Stomach (tissue), 8 donors: ENCODE measurements at regions not wholly inside any gene's neighbourhood (a gene's known extent, or its start where the extent isn't known, plus 50 kb on each side); places are given as distances from the start of the nearest gene placed in this dataset.

Experiments used
- DNase-seq, 2 donors: peaks; one replicate each; pipeline versions ENCODE4 v3.0.0 to v3.0.0-alpha.2; 2013 to 2019
- H3K27ac ChIP-seq, 5 donors: fragments of 200-600 bp in 4 of 5; sonication (generic) in 4 of 5; one replicate each; pipeline ENCODE4 v1.5.1; 2013 to 2019; ENCODE audit warnings: mild to moderate bottlenecking in 1 of 5, moderate library complexity in 1 of 5
- H3K27me3 ChIP-seq, 3 donors: fragments of 200-600 bp; sonication (generic); one replicate each; pipeline ENCODE4 v1.5.1; 2017 to 2019; ENCODE audit warnings: mixed run types in 1 of 3
- H3K36me3 ChIP-seq, 4 donors: fragments of 200-600 bp; sonication (generic); 1 replicate in 3 of 4; 2 replicates in 1 of 4; pipeline ENCODE4 v1.5.1; 2016 to 2019
- H3K4me1 ChIP-seq, 4 donors: fragments of 200-600 bp; sonication (generic); one replicate each; pipeline ENCODE4 v1.5.1; 2016 to 2019
- H3K4me3 ChIP-seq, 4 donors: fragments of 200-600 bp; sonication (generic) in 3 of 4; one replicate each; pipeline ENCODE4 v1.5.1; 2016 to 2019; ENCODE audit warnings: mild to moderate bottlenecking in 1 of 4
- H3K9me3 ChIP-seq, 4 donors: fragments of 200-600 bp; sonication (generic); one replicate each; pipeline ENCODE4 v1.5.1; 2016 to 2019
- CTCF ChIP-seq, 7 experiments: fragments of 450-650 bp in 4 of 7; fragments of 200-600 bp in 3 of 7; sonication (generic) in 3 of 7; IDR thresholded peaks; one replicate each; pipeline ENCODE4 v1.5.1; 2016 to 2019; ENCODE audit warnings: antibody characterized with exemption in 7 of 7, control low read depth in 2 of 7, mild to moderate bottlenecking in 1 of 7
- EP300 ChIP-seq: sonication (generic); formaldehyde crosslinking; IDR thresholded peaks from one replicate; pipeline ENCODE4 v1.6.1; 2017; ENCODE audit warnings: antibody characterized with exemption
- POLR2A ChIP-seq, 4 donors: fragments of 450-650 bp; IDR thresholded peaks; one replicate each; pipeline ENCODE4 v1.6.1; 2016; ENCODE audit warnings: antibody characterized with exemption in 4 of 4, control low read depth in 2 of 4, mild to moderate bottlenecking in 1 of 4, moderate library complexity in 1 of 4
- POLR2AphosphoS5 ChIP-seq, 3 donors: sonication (generic); formaldehyde crosslinking; IDR thresholded peaks; one replicate each; pipeline ENCODE4 v1.6.1; 2016; ENCODE audit warnings: antibody characterized with exemption in 3 of 3
- WGBS, 5 donors: extraction: QIAGEN DNeasy Blood & Tissue Kit in 3 of 5; methylation state at CpG; one replicate each; pipeline versions ENCODE4 v1.1.5 to v1.1.7; 2013 to 2018; 5-methylcytosine and 5-hydroxymethylcytosine counted together
- intact Hi-C: fragments of 100-400 bp; cut with DNase I; formaldehyde crosslinking; loops from one replicate; pipeline ENCODE4 v1.15.1; 2023; ENCODE audit warnings: low total_unique reads
- donor health status: healthy with polysubstance abuse.
- donor health status: Bipolar disorder and iron deficiency.
- donor health status: healthy.

- intact Hi-C loops: no loop called here
- no peak for DNase-seq
- Histone ChIP-seq H3K27me3 (peaks cover 0 to 15% (median 0%) of the 10 kb centered on the region in 3 donors), H3K4me3 (no peak overlapping the region), H3K27ac (no peak overlapping the region), H3K9me3 (no peaks in the 10 kb centered on the region), H3K36me3 (no peaks in the 10 kb centered on the region), H3K4me1 (no peaks in the 10 kb centered on the region)
- TF ChIP-seq EP300 (no peak), CTCF (IDR thresholded peaks at IDR 0.05) (no peak), POLR2A (IDR thresholded peaks at IDR 0.05) (no peak), POLR2AphosphoS5 (IDR thresholded peaks at IDR 0.05) (no peak)
- 82 to 91% (median 89%) methylated on average over 2 of the region's 2 CpGs for WGBS, 5 donors
Measured at GRCh38 chr12:65593239-65593701, 231.0 kb upstream of the HMGA2 start.

DNA sequence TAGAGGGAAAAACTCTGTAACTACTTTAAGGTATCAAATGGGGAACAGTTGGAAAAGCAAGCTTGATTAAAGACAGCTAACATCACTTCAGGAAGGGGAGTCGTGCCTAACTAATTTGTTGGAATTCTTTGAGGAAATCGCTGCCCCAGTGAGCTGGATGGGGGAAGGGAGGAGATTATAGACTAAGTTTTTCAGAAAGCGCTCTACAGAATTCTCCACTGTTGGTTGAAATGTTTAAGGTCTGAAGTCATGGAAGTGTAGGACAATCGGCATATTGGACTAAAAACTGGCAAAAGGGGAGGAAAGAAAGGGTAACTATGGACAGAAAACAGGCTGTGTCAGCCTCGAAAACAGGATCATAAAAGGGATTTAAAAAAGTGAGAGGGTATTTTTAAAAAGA, 229.9 kb upstream of the HMGA2 start:
- intact Hi-C loops: no loop called here
- Histone ChIP-seq H3K27ac (no peak overlapping the region), H3K4me3 (no peak overlapping the region), H3K27me3 (peaks cover 0 to 25% (median 0%) of the 10 kb centered on the region in 3 donors), H3K9me3 (no peaks in the 10 kb centered on the region), H3K4me1 (no peaks in the 10 kb centered on the region), H3K36me3 (no peaks in the 10 kb centered on the region)
- no peak for TF ChIP-seq POLR2A (IDR thresholded peaks at IDR 0.05)
- no peak for TF ChIP-seq EP300
- TF ChIP-seq CTCF (IDR thresholded peaks at IDR 0.05): no peak
- TF ChIP-seq POLR2AphosphoS5 (IDR thresholded peaks at IDR 0.05): no peak
- DNase-seq: no peak
- WGBS, 5 donors: 55 to 67% (median 66%) methylated on average over 5 of the region's 5 CpGs

GRCh38 chr12:65595016-65595560, 229.2 kb upstream of the HMGA2 start:
- H3K27ac ChIP-seq: no peak overlapping the region
- peaks cover 0 to 26% (median 0%) of the 10 kb centered on the region in 3 donors for H3K27me3 ChIP-seq
- no peaks in the 10 kb centered on the region for H3K9me3 ChIP-seq
- no peaks in the 10 kb centered on the region for H3K36me3 ChIP-seq
- H3K4me3 ChIP-seq: no peak overlapping the region
- TF ChIP-seq EP300: no peak
- H3K4me1 ChIP-seq: no peaks in the 10 kb centered on the region
- 73 to 86% (median 86%) methylated on average over 8 of the region's 8 CpGs for WGBS, 5 donors
- intact Hi-C loops: no loop called here
- DNase-seq: no peak

- Histone ChIP-seq H3K4me1 (no peaks in the 10 kb centered on the region), H3K36me3 (no peaks in the 10 kb centered on the region), H3K9me3 (no peaks in the 10 kb centered on the region), H3K4me3 (no peak overlapping the region), H3K27me3 (peaks cover 0 to 40% (median 0%) of the 10 kb centered on the region in 3 donors), H3K27ac (no peak overlapping the region)
- TF ChIP-seq EP300 (no peak), POLR2AphosphoS5 (IDR thresholded peaks at IDR 0.05) (no peak), POLR2A (IDR thresholded peaks at IDR 0.05) (no peak), CTCF (IDR thresholded peaks at IDR 0.05) (no peak)
- intact Hi-C loops: no loop called here
- DNase-seq: no peak
- 57 to 73% (median 72%) methylated on average over 3 of the region's 3 CpGs for WGBS, 5 donors
Measured at GRCh38 chr12:65596514-65597091, 227.7 kb upstream of the HMGA2 start.

- Histone ChIP-seq H3K4me1 (peaks cover 6 to 7% (median 7%) of the 10 kb centered on the region in 4 donors), H3K36me3 (no peaks in the 10 kb centered on the region), H3K27ac (no peak overlapping the region), H3K4me3 (no peak overlapping the region), H3K27me3 (peaks cover 0 to 41% (median 0%) of the 10 kb centered on the region in 3 donors), H3K9me3 (no peaks in the 10 kb centered on the region)
- intact Hi-C loops: no loop called here
- TF ChIP-seq CTCF (IDR thresholded peaks at IDR 0.05) (no peak), EP300 (no peak), POLR2A (IDR thresholded peaks at IDR 0.05) (no peak), POLR2AphosphoS5 (IDR thresholded peaks at IDR 0.05) (no peak)
- DNase-seq: no peak
Measured at GRCh38 chr12:65597527-65597926, 226.8 kb upstream of the HMGA2 start.
